Mucosa of rectum (tissue), 2 donors: ENCODE measurements at regions not wholly inside any gene's neighbourhood (a gene's known extent, or its start where the extent isn't known, plus 50 kb on each side); places are given as distances from the start of the nearest gene placed in this dataset.
A peak's percentile ranks its signal among the peaks of the same experiment; 100 is the strongest.

ENCODE experiments used
- H3K27ac ChIP-seq, 2 donors: one replicate each; pipeline ENCODE4 v1.7.0; 2013; ENCODE audit warnings: inconsistent platforms in 2 of 2, low read depth in 2 of 2, low read length in 2 of 2
- H3K27me3 ChIP-seq, 2 donors: one replicate each; pipeline ENCODE4 v1.7.0; 2013; ENCODE audit warnings: low read length in 2 of 2; ENCODE audit not compliant: control insufficient read depth in 2 of 2, insufficient read depth in 2 of 2
- H3K36me3 ChIP-seq, 2 donors: one replicate each; pipeline ENCODE4 v1.7.0; 2013; ENCODE audit warnings: low read length in 2 of 2; ENCODE audit not compliant: control insufficient read depth in 2 of 2, insufficient read depth in 2 of 2
- H3K4me1 ChIP-seq, 2 donors: one replicate each; pipeline ENCODE4 v1.7.0; 2013; ENCODE audit warnings: low read length in 2 of 2, mild to moderate bottlenecking in 1 of 2; ENCODE audit not compliant: control insufficient read depth in 2 of 2, insufficient read depth in 2 of 2
- H3K4me3 ChIP-seq, 2 donors: one replicate each; pipeline ENCODE4 v1.7.0; 2013; ENCODE audit warnings: low read length in 2 of 2
- H3K9ac ChIP-seq, 2 donors: one replicate each; pipeline ENCODE4 v1.7.0; 2013; ENCODE audit warnings: low read length in 2 of 2, low read depth in 1 of 2, mild to moderate bottlenecking in 1 of 2
- H3K9me3 ChIP-seq, 2 donors: one replicate each; pipeline ENCODE4 v1.7.0; 2013; ENCODE audit warnings: low read length in 2 of 2; ENCODE audit not compliant: control insufficient read depth in 2 of 2
- donor health status: healthy.
- donor health status: Normal muscosa, but diverticular disease.

GRCh38 chr5:98468188-98468869 lies 305.1 kb upstream of the RGMB start:
- Histone ChIP-seq H3K27me3 (no peaks in the 10 kb centered on the region), H3K27ac (no peak overlapping the region), H3K4me1 (peaks cover 0 to 5% of the 10 kb centered on the region in 2 donors), H3K4me3 (no peak overlapping the region), H3K9me3 (no peaks in the 10 kb centered on the region), H3K9ac (no peak overlapping the region), H3K36me3 (no peaks in the 10 kb centered on the region)

GRCh38 chr5:98470747-98471146 lies 302.7 kb upstream of the RGMB start:
- H3K36me3 ChIP-seq, result no peaks in the 10 kb centered on the region
- no peaks in the 10 kb centered on the region for H3K27me3 ChIP-seq
- H3K9ac ChIP-seq, result no peak overlapping the region
- H3K4me3 ChIP-seq, result no peak overlapping the region
- no peaks in the 10 kb centered on the region for H3K9me3 ChIP-seq
- peaks cover 0 to 20% of the 10 kb centered on the region in 2 donors for H3K4me1 ChIP-seq
- no peak overlapping the region for H3K27ac ChIP-seq

GRCh38 chr5:98471458-98471857 lies 302.0 kb upstream of the RGMB start:
- Histone ChIP-seq H3K4me3 (no peak overlapping the region), H3K9me3 (no peaks in the 10 kb centered on the region), H3K36me3 (no peaks in the 10 kb centered on the region), H3K27me3 (no peaks in the 10 kb centered on the region), H3K9ac (no peak overlapping the region), H3K27ac (no peak overlapping the region), H3K4me1 (peaks cover 0 to 20% of the 10 kb centered on the region in 2 donors)

GRCh38 chr5:98474216-98474615 lies 299.2 kb upstream of the RGMB start:
- peak overlapping the region in 1 of 2 donors; percentile 48 for H3K27ac ChIP-seq
- H3K9ac ChIP-seq, result no peak overlapping the region
- H3K36me3 ChIP-seq, result no peaks in the 10 kb centered on the region
- H3K4me3 ChIP-seq, result peak overlapping the region in 1 of 2 donors; percentile 16
- H3K27me3 ChIP-seq, result no peaks in the 10 kb centered on the region
- peaks cover 0 to 20% of the 10 kb centered on the region in 2 donors for H3K4me1 ChIP-seq
- no peaks in the 10 kb centered on the region for H3K9me3 ChIP-seq

- Histone ChIP-seq H3K9ac (no peak overlapping the region), H3K27me3 (no peaks in the 10 kb centered on the region), H3K27ac (peak overlapping the region in 1 of 2 donors; percentile 48), H3K4me1 (peaks cover 0 to 20% of the 10 kb centered on the region in 2 donors), H3K9me3 (no peaks in the 10 kb centered on the region), H3K4me3 (no peak overlapping the region), H3K36me3 (no peaks in the 10 kb centered on the region)
Observed at GRCh38 chr5:98474782-98475181, 298.7 kb upstream of the RGMB start.

GRCh38 chr5:98482321-98483300 lies 290.9 kb upstream of the RGMB start:
- no peak overlapping the region for H3K4me3 ChIP-seq
- H3K4me1 ChIP-seq, result no peaks in the 10 kb centered on the region
- H3K36me3 ChIP-seq, result no peaks in the 10 kb centered on the region
- H3K27ac ChIP-seq, result no peak overlapping the region
- no peaks in the 10 kb centered on the region for H3K9me3 ChIP-seq
- H3K27me3 ChIP-seq, result no peaks in the 10 kb centered on the region
- no peak overlapping the region for H3K9ac ChIP-seq

- Histone ChIP-seq H3K27me3 (no peaks in the 10 kb centered on the region), H3K4me3 (no peak overlapping the region), H3K27ac (no peak overlapping the region), H3K9ac (no peak overlapping the region), H3K9me3 (no peaks in the 10 kb centered on the region), H3K4me1 (no peaks in the 10 kb centered on the region), H3K36me3 (no peaks in the 10 kb centered on the region)
Observed at GRCh38 chr5:98483301-98483685, 290.2 kb upstream of the RGMB start.

- Histone ChIP-seq H3K27me3 (no peaks in the 10 kb centered on the region), H3K9me3 (peaks cover 0 to 2% of the 10 kb centered on the region in 2 donors), H3K36me3 (no peaks in the 10 kb centered on the region), H3K9ac (no peak overlapping the region), H3K4me1 (no peaks in the 10 kb centered on the region), H3K27ac (no peak overlapping the region), H3K4me3 (no peak overlapping the region)
Observed at GRCh38 chr5:98489021-98489420, 284.4 kb upstream of the RGMB start.

- no peaks in the 10 kb centered on the region for H3K27me3 ChIP-seq
- no peak overlapping the region for H3K4me3 ChIP-seq
- H3K4me1 ChIP-seq, result no peaks in the 10 kb centered on the region
- peaks cover 0 to 3% of the 10 kb centered on the region in 2 donors for H3K9me3 ChIP-seq
- H3K36me3 ChIP-seq, result no peaks in the 10 kb centered on the region
- H3K27ac ChIP-seq, result no peak overlapping the region
- H3K9ac ChIP-seq, result no peak overlapping the region
Observed at GRCh38 chr5:98490348-98490747, 283.1 kb upstream of the RGMB start.

- Histone ChIP-seq H3K27me3 (no peaks in the 10 kb centered on the region), H3K9ac (no peak overlapping the region), H3K27ac (no peak overlapping the region), H3K4me1 (peaks cover 0 to under 1% of the 10 kb centered on the region in 2 donors), H3K4me3 (no peak overlapping the region), H3K9me3 (peaks cover 0 to 3% of the 10 kb centered on the region in 2 donors), H3K36me3 (no peaks in the 10 kb centered on the region)
Observed at GRCh38 chr5:98492258-98492657, 281.2 kb upstream of the RGMB start.
